ENCODE measurements at regions not wholly inside any gene's neighbourhood (a gene's known extent, or its start where the extent isn't known, plus 50 kb on each side); places are given as distances from the start of the nearest gene placed in this dataset.

- no peak for DNase-seq
Observed at GRCh38 chr3:30341079-30341478, 265.3 kb upstream of the TGFBR2 start.

GRCh38 chr3:30341851-30342250 lies 264.6 kb upstream of the TGFBR2 start:
- DNase-seq: no peak

- DNase-seq: peak; percentile 65
Observed at GRCh38 chr3:30342318-30343060, 263.9 kb upstream of the TGFBR2 start.

GRCh38 chr3:30343067-30343831 lies 263.2 kb upstream of the TGFBR2 start:
- no peak for DNase-seq

- no peak for DNase-seq
Observed at GRCh38 chr3:30343861-30344260, 262.5 kb upstream of the TGFBR2 start.

GRCh38 chr3:30344288-30344687 lies 262.1 kb upstream of the TGFBR2 start:
- peak; percentile 70 for DNase-seq

GRCh38 chr3:30346933-30347320 lies 259.5 kb upstream of the TGFBR2 start:
- DNase-seq: no peak

GRCh38 chr3:30347679-30348216 lies 258.7 kb upstream of the TGFBR2 start:
- DNase-seq: peak; percentile 45

- DNase-seq: no peak
Observed at GRCh38 chr3:30349507-30349906, 256.9 kb upstream of the TGFBR2 start.

GRCh38 chr3:30350011-30350410 lies 256.4 kb upstream of the TGFBR2 start:
- DNase-seq: no peak

- DNase-seq: no peak
Observed at GRCh38 chr3:30350901-30351300, 255.5 kb upstream of the TGFBR2 start.

GRCh38 chr3:30352410-30353318 lies 253.7 kb upstream of the TGFBR2 start:
- DNase-seq: no peak

- no peak for DNase-seq
Observed at GRCh38 chr3:30353711-30354467, 252.5 kb upstream of the TGFBR2 start.

- no peak for DNase-seq
Observed at GRCh38 chr3:30354513-30354912, 251.9 kb upstream of the TGFBR2 start.

GRCh38 chr3:30354972-30355371 lies 251.4 kb upstream of the TGFBR2 start:
- DNase-seq: peak; percentile 65

GRCh38 chr3:30355622-30356021 lies 250.8 kb upstream of the TGFBR2 start:
- DNase-seq: no peak

- no peak for DNase-seq
Observed at GRCh38 chr3:30356866-30357753, 249.3 kb upstream of the TGFBR2 start.

GRCh38 chr3:30357897-30358296 lies 248.5 kb upstream of the TGFBR2 start:
- no peak for DNase-seq

- DNase-seq: no peak
Observed at GRCh38 chr3:30358871-30359270, 247.5 kb upstream of the TGFBR2 start.

- peak; percentile 13 for DNase-seq
Observed at GRCh38 chr3:30368978-30369377, 237.4 kb upstream of the TGFBR2 start.

- DNase-seq: no peak
Observed at GRCh38 chr3:30370681-30371271, 235.6 kb upstream of the TGFBR2 start.
